ENCODE measurements at regions not wholly inside any gene's neighbourhood (a gene's known extent, or its start where the extent isn't known, plus 50 kb on each side); places are given as distances from the start of the nearest gene placed in this dataset.

DNA sequence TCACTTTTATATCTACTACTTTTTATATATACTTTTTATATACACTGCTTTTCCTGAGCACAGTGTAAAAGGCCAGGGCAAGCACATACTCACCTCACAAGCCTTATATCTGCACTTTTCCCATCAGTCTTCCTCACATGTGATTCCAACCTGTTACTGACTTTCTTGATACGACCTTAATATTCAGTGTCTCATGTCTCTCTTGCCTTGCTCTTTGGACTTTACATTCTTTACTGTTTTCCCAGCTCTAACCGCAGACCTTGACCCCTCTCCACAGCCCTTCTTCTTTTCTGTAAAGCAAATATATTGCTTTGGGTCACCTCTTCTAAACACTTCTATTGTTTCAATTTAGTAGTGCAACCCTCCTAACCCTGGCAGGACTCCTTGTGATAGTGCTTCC is 353.1 kb upstream of the ANO5 start:
- no peaks in the 10 kb centered on the region for H3K27me3 ChIP-seq (ENCODE audit: insufficient read depth in 3 of 3, low read length in 2 of 3)
- intact Hi-C loops (cut with DNase I) = no loop called here
- DNase-seq = no peak
- WGBS, 3 donors = 54 to 87% (median 85%) methylated on average over 2 of the region's 2 CpGs
- H3K9me3 ChIP-seq = no peaks in the 10 kb centered on the region
- no peaks in the 10 kb centered on the region for H3K36me3 ChIP-seq (ENCODE audit: insufficient read depth in 1 of 2, low read depth in 1 of 2)
- H3K27ac ChIP-seq = no peak overlapping the region
- no peak for ATAC-seq
- TF ChIP-seq, protein P1, sequence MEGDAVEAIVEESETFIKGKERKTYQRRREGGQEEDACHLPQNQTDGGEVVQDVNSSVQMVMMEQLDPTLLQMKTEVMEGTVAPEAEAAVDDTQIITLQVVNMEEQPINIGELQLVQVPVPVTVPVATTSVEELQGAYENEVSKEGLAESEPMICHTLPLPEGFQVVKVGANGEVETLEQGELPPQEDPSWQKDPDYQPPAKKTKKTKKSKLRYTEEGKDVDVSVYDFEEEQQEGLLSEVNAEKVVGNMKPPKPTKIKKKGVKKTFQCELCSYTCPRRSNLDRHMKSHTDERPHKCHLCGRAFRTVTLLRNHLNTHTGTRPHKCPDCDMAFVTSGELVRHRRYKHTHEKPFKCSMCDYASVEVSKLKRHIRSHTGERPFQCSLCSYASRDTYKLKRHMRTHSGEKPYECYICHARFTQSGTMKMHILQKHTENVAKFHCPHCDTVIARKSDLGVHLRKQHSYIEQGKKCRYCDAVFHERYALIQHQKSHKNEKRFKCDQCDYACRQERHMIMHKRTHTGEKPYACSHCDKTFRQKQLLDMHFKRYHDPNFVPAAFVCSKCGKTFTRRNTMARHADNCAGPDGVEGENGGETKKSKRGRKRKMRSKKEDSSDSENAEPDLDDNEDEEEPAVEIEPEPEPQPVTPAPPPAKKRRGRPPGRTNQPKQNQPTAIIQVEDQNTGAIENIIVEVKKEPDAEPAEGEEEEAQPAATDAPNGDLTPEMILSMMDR (IDR thresholded peaks at IDR 0.05) = no peak
- no peaks in the 10 kb centered on the region for H3K4me1 ChIP-seq
- H3K4me3 ChIP-seq = no peak overlapping the region

DNA sequence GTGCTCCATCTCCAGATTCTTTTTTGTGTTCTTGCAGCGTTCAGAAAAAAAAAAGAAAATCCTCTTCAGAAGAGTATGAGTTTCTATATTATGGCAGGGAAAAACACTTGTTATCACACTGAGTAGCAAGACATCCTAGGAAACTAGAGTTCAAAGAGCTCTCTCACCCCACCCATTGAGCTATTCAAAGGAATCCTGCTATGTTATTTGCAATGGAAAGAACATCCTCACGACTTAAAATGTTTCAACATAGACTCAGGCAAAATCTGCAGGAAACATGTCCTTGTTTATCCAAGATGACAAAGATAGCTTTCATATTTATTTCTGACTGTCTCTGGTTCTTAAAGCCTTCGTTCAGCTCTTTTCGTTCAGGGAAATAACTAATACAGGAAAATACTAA is 331.6 kb upstream of the ANO5 start:
- Histone ChIP-seq H3K9me3 (no peaks in the 10 kb centered on the region), H3K4me3 (no peak overlapping the region), H3K27me3 (ENCODE audit: insufficient read depth in 3 of 3, low read length in 2 of 3) (no peaks in the 10 kb centered on the region), H3K36me3 (ENCODE audit: insufficient read depth in 1 of 2, low read depth in 1 of 2) (no peaks in the 10 kb centered on the region), H3K27ac (no peak overlapping the region), H3K4me1 (no peaks in the 10 kb centered on the region)
- 20 to 21% (median 20%) methylated on average over 4 of the region's 4 CpGs for WGBS, 3 donors
- TF ChIP-seq, protein P1 (IDR thresholded peaks at IDR 0.05) = no peak
- intact Hi-C loops (cut with DNase I) = loop anchor here in 1 of 2 donors (10.0 kb wide), 1 partner anchor 57 kb away; no protein-coding TSS in a partner anchor
- DNase-seq (no peak), ATAC-seq (no peak)

DNA sequence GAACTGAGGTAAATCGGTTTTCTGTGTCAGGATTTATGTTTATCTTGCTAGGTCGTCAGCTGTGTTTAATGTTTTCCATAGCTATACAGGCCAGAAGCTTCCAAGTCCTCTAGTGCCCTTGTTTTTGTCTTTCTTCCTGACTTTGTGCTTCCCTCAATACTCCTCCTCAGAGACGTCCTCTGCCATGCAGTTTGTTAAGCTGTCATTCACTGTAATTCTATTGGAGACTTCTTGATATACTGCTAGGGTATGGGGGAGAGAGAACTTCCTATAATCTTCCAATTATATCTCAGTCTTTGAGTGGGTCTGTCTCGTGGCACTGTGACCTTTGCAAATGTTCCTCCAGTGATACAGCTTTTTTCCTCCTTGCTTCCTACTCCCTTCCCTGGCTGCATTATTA is 327.3 kb upstream of the ANO5 start:
- intact Hi-C loops (cut with DNase I) = loop anchor here in 1 of 2 donors (10.0 kb wide), 1 partner anchor 61 kb away; no protein-coding TSS in a partner anchor
- WGBS, 3 donors = 30 to 40% (median 33%) methylated on average over 4 of the region's 4 CpGs
- no peak for DNase-seq

DNA sequence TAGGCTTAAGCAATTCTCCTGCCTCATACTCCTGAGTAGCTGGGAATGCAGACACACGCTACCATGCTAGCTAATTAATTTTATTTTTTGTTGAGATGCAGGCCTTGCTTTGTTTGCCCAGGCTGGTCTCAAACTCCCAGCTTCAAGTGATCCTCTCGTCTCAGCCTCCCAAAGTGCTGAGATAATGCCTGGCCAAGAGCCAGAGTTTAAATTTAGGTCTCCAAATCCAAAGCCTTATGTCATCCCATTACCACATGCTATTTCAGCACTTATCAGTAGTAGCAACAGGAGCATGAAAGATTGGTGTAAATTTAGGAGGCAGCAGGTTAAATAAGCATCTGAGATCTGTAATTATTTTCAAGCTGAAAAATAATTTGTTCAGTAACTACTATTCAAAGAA is 326.1 kb upstream of the ANO5 start:
- no peak for ATAC-seq

More for the DNA sequence above, 327.3 kb upstream of the ANO5 start:
- Histone ChIP-seq H3K27me3 (ENCODE audit: insufficient read depth in 3 of 3, low read length in 2 of 3) (no peaks in the 10 kb centered on the region), H3K4me1 (no peaks in the 10 kb centered on the region), H3K9me3 (no peaks in the 10 kb centered on the region), H3K4me3 (no peak overlapping the region), H3K27ac (no peak overlapping the region), H3K36me3 (ENCODE audit: insufficient read depth in 1 of 2, low read depth in 1 of 2) (no peaks in the 10 kb centered on the region)
- TF ChIP-seq, protein P1 (IDR thresholded peaks at IDR 0.05) = no peak
- ATAC-seq = no peak

DNA sequence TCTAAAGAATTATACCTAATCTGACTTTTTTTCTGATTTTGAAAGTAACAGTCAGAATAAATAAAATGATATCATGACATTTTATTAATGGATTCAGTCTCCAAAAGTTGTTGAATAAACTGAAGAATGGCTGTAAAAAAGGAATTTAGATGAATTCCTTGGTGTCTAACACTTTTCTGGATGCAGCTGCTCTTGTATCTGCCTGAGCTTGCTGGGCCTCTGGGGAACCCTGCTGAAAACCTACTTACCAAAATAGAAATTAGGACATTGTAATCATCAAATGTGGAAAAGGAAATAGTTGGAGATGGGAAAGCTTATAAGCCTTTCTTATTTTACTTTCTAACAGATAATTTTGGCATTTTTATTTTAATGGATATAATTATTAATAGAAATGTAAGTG is 315.7 kb upstream of the ANO5 start:
- H3K27ac ChIP-seq = no peak overlapping the region

More for the DNA sequence above, 326.1 kb upstream of the ANO5 start:
- H3K36me3 ChIP-seq (ENCODE audit: insufficient read depth in 1 of 2, low read depth in 1 of 2) = no peaks in the 10 kb centered on the region
- no peaks in the 10 kb centered on the region for H3K4me1 ChIP-seq
- H3K27ac ChIP-seq = no peak overlapping the region
- no peaks in the 10 kb centered on the region for H3K9me3 ChIP-seq
- no peak overlapping the region for H3K4me3 ChIP-seq
- TF ChIP-seq, protein P1 (IDR thresholded peaks at IDR 0.05) = no peak
- no peaks in the 10 kb centered on the region for H3K27me3 ChIP-seq (ENCODE audit: insufficient read depth in 3 of 3, low read length in 2 of 3)
- no peak for DNase-seq
- 51 to 56% (median 56%) methylated on average over 2 of the region's 2 CpGs for WGBS, 3 donors
- intact Hi-C loops (cut with DNase I) = loop anchor here in 1 of 2 donors (10.0 kb wide), 1 partner anchor 62 kb away; no protein-coding TSS in a partner anchor

More for the DNA sequence above, 315.7 kb upstream of the ANO5 start:
- H3K4me3 ChIP-seq = no peak overlapping the region
- DNase-seq = no peak
- H3K36me3 ChIP-seq (ENCODE audit: insufficient read depth in 1 of 2, low read depth in 1 of 2) = no peaks in the 10 kb centered on the region
- no peaks in the 10 kb centered on the region for H3K9me3 ChIP-seq
- no peaks in the 10 kb centered on the region for H3K27me3 ChIP-seq (ENCODE audit: insufficient read depth in 3 of 3, low read length in 2 of 3)
- no peaks in the 10 kb centered on the region for H3K4me1 ChIP-seq
- intact Hi-C loops (cut with DNase I) = no loop called here
- no peak for ATAC-seq
- TF ChIP-seq, protein P1 (IDR thresholded peaks at IDR 0.05) = no peak

All from psoas muscle (tissue), 7 donors.